ENCODE measurements at regions not wholly inside any gene's neighbourhood (a gene's known extent, or its start where the extent isn't known, plus 50 kb on each side); places are given as distances from the start of the nearest gene placed in this dataset.

DNA sequence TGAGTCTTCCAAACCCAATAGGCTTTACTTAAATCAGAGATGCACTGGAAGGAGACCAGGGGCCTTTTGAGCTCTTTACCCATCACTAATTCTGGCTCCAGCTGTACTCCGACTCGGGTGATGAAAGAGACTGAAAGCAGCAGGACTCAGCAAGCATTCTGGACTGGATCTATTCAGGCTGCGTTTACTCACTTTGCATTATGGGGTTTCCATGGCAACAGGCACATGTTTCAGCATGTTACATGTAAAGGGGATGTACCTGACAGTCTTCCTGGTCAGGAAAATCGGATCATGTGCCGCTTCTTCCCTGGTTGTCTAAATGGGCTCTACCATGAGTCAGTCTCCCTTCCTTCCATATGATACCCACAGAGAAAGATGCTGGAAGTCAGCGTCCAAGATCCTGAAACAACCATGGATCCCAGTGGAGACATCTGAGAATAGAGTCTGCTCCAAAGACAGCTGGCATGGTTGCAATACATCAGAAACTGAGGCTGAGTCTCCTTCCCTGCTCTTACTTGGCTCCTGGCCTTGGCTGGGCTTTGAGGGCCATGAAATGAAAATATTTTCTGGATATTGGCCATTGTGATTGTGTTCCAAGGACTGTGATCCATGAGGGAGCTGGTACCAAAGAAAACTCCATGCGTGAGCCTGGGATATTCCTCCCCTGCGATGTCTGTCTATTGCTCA is 102.5 kb upstream of the TNC start:
- H3K27ac Mint-ChIP-seq, result no peak overlapping the region

More for the DNA sequence above, 102.5 kb upstream of the TNC start:
- TF ChIP-seq, protein P1, sequence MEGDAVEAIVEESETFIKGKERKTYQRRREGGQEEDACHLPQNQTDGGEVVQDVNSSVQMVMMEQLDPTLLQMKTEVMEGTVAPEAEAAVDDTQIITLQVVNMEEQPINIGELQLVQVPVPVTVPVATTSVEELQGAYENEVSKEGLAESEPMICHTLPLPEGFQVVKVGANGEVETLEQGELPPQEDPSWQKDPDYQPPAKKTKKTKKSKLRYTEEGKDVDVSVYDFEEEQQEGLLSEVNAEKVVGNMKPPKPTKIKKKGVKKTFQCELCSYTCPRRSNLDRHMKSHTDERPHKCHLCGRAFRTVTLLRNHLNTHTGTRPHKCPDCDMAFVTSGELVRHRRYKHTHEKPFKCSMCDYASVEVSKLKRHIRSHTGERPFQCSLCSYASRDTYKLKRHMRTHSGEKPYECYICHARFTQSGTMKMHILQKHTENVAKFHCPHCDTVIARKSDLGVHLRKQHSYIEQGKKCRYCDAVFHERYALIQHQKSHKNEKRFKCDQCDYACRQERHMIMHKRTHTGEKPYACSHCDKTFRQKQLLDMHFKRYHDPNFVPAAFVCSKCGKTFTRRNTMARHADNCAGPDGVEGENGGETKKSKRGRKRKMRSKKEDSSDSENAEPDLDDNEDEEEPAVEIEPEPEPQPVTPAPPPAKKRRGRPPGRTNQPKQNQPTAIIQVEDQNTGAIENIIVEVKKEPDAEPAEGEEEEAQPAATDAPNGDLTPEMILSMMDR (conservative IDR thresholded peaks at IDR 0.05), result no peak
- no peak overlapping the region for H2BK12ac ChIP-seq (ENCODE audit: insufficient read length, low read depth, low read length)
- no peaks in the 10 kb centered on the region for H3K27me3 ChIP-seq (ENCODE audit: insufficient read depth, low read length)
- no peaks in the 10 kb centered on the region for H3K9me3 ChIP-seq (ENCODE audit: control insufficient read depth, low read depth, low read length)
- no peaks in the 10 kb centered on the region for H3K79me2 ChIP-seq (ENCODE audit: insufficient read depth, low read length)
- H2BK5ac ChIP-seq (ENCODE audit: insufficient read length, low read length), result no peak overlapping the region
- WGBS (ENCODE audit: extremely low coverage, insufficient read length, low lambda C conversion rate), result no CpG with 5 or more reads among the region's 8 CpGs
- H2AK5ac ChIP-seq (ENCODE audit: insufficient read length, low read length), result no peak overlapping the region
- Mint-ChIP-seq H3K27me3 (ENCODE audit: low read depth) (peaks cover 3% of the 10 kb centered on the region), H3K4me3 (no peak overlapping the region), H3K9me3 (no peaks in the 10 kb centered on the region; a peak in 1 of 5 replicates), H3K4me1 (peaks cover 0 to 3% of the 10 kb centered on the region in 2 experiments; a peak in 1 of 4 replicates), H3K36me3 (ENCODE audit: insufficient read depth in 1 of 3, low read depth in 3 of 3) (no peaks in the 10 kb centered on the region)
- no peak overlapping the region for H3T11ph ChIP-seq (ENCODE audit: low read length)
- no peak overlapping the region for H2BK120ac ChIP-seq (ENCODE audit: low read depth, low read length, poor library complexity, severe bottlenecking)
- H3K56ac ChIP-seq (ENCODE audit: insufficient read length, low read depth, low read length), result no peak overlapping the region
- no peaks in the 10 kb centered on the region for H3K23me2 ChIP-seq (ENCODE audit: insufficient read length, low read depth, low read length, poor library complexity, severe bottlenecking)
- DNase-seq, result no peak
- no peak overlapping the region for H3K4me2 ChIP-seq (ENCODE audit: insufficient read depth, insufficient read length, low read length)
- H3K14ac ChIP-seq (ENCODE audit: insufficient read depth, low read length), result no peak overlapping the region
- no peaks in the 10 kb centered on the region for H4K20me1 ChIP-seq (ENCODE audit: control insufficient read depth, insufficient read depth, insufficient read length)
- no peak overlapping the region for H4K91ac ChIP-seq (ENCODE audit: insufficient read length, low read depth, low read length)
- H4K8ac ChIP-seq (replicated peaks; ENCODE audit: insufficient read length, low read depth, low read length), result no peak overlapping the region
- H4K5ac ChIP-seq (ENCODE audit: insufficient read length, low read depth, low read length), result no peak overlapping the region
- no peak overlapping the region for H2BK15ac ChIP-seq (ENCODE audit: low read depth, low read length)
- no peak overlapping the region for H3K27ac ChIP-seq (ENCODE audit: insufficient read length, low read depth, low read length)
- no peak overlapping the region for H3K4ac ChIP-seq (ENCODE audit: low read depth, low read length)
- no peak overlapping the region for H2AFZ ChIP-seq (ENCODE audit: low read length)
- H3K9ac ChIP-seq (ENCODE audit: extremely low read depth, insufficient read length, low read length), result no peak overlapping the region
- H3K79me1 ChIP-seq (ENCODE audit: insufficient read depth, low read depth, low read length, poor library complexity, severe bottlenecking), result no peaks in the 10 kb centered on the region
- no peak overlapping the region for H3K23ac ChIP-seq (ENCODE audit: insufficient read length, low read depth, low read length)
- no peak overlapping the region for H2BK20ac ChIP-seq (ENCODE audit: low read depth, low read length, poor library complexity, severe bottlenecking)
- no peaks in the 10 kb centered on the region for H3K4me1 ChIP-seq (ENCODE audit: insufficient read depth, low read length)
- H3K18ac ChIP-seq (ENCODE audit: insufficient read length, low read depth, low read length), result no peak overlapping the region
